Colonic mucosa (tissue), 4 donors: ENCODE measurements at regions not wholly inside any gene's neighbourhood (a gene's known extent, or its start where the extent isn't known, plus 50 kb on each side); places are given as distances from the start of the nearest gene placed in this dataset.

Source experiments
- DNase-seq: peaks from one replicate; pipeline ENCODE4 v3.0.0-alpha.2; 2020
- H3K27ac ChIP-seq: fragments of 200-600 bp; one replicate; pipeline ENCODE4 v1.8.0; 2021
- H3K27me3 ChIP-seq: fragments of 200-600 bp; one replicate; pipeline ENCODE4 v1.8.0; 2021
- H3K36me3 ChIP-seq: fragments of 200-600 bp; one replicate; pipeline ENCODE4 v1.8.0; 2021
- H3K4me1 ChIP-seq: fragments of 200-600 bp; one replicate; pipeline ENCODE4 v1.8.0; 2021; ENCODE audit warnings: mild to moderate bottlenecking
- H3K4me3 ChIP-seq: fragments of 200-600 bp; one replicate; pipeline ENCODE4 v1.8.0; 2021
- H3K9ac ChIP-seq, 2 donors: one replicate each; pipeline ENCODE4 v1.7.0; 2013; ENCODE audit warnings: control low read depth in 2 of 2, low read depth in 2 of 2, low read length in 2 of 2
- H3K9me3 ChIP-seq: fragments of 200-600 bp; one replicate; pipeline ENCODE4 v1.8.0; 2021
- CTCF ChIP-seq: fragments of 200-600 bp; IDR thresholded peaks from one replicate; pipeline ENCODE4 v1.8.0; 2022; ENCODE audit warnings: antibody characterized with exemption, mild to moderate bottlenecking
- intact Hi-C: fragments of 100-400 bp; cut with DNase I; formaldehyde crosslinking; loops from one replicate; pipeline ENCODE4 v1.14.1; 2022
- donor health status: healthy.
- donor health status: DM: no; HTN: no; CAD: no.
- donor health status: DM: no; HTN: no; CAD: no.

GRCh38 chr22:48425091-48425506 lies 1402.6 kb downstream of the BRD1 start:
- Histone ChIP-seq H3K4me1 (no peaks in the 10 kb centered on the region), H3K9me3 (no peaks in the 10 kb centered on the region), H3K27ac (no peak overlapping the region), H3K4me3 (no peak overlapping the region), H3K9ac (no peak overlapping the region), H3K27me3 (no peaks in the 10 kb centered on the region), H3K36me3 (no peaks in the 10 kb centered on the region)
- intact Hi-C loops: no loop called here
- TF ChIP-seq CTCF: no peak
- DNase-seq: no peak

GRCh38 chr22:48424661-48425060 lies 1403.0 kb downstream of the BRD1 start:
- no peaks in the 10 kb centered on the region for H3K9me3 ChIP-seq
- TF ChIP-seq CTCF: no peak

GRCh38 chr22:48424201-48424627 lies 1403.5 kb downstream of the BRD1 start:
- Histone ChIP-seq H3K4me3 (no peak overlapping the region), H3K4me1 (no peaks in the 10 kb centered on the region), H3K27me3 (no peaks in the 10 kb centered on the region), H3K9me3 (no peaks in the 10 kb centered on the region), H3K36me3 (no peaks in the 10 kb centered on the region), H3K27ac (no peak overlapping the region), H3K9ac (no peak overlapping the region)
- intact Hi-C loops: no loop called here
- no peak for DNase-seq
- TF ChIP-seq CTCF: no peak

More at GRCh38 chr22:48424661-48425060, 1403.0 kb downstream of the BRD1 start:
- H3K9ac ChIP-seq: no peak overlapping the region
- no peak overlapping the region for H3K4me3 ChIP-seq
- H3K4me1 ChIP-seq: no peaks in the 10 kb centered on the region
- intact Hi-C loops: no loop called here
- no peak overlapping the region for H3K27ac ChIP-seq
- no peak for DNase-seq
- no peaks in the 10 kb centered on the region for H3K27me3 ChIP-seq
- H3K36me3 ChIP-seq: no peaks in the 10 kb centered on the region

- Histone ChIP-seq H3K36me3 (no peaks in the 10 kb centered on the region), H3K4me3 (no peak overlapping the region), H3K9ac (no peak overlapping the region), H3K4me1 (no peaks in the 10 kb centered on the region), H3K27me3 (no peaks in the 10 kb centered on the region), H3K9me3 (no peaks in the 10 kb centered on the region), H3K27ac (no peak overlapping the region)
- no peak for TF ChIP-seq CTCF
- intact Hi-C loops: no loop called here
- no peak for DNase-seq
These were observed 1404.2 kb downstream of the BRD1 start for GRCh38 chr22:48423481-48423911.

- no peak overlapping the region for H3K9ac ChIP-seq
- no peak for DNase-seq
- no peaks in the 10 kb centered on the region for H3K9me3 ChIP-seq
- H3K36me3 ChIP-seq: no peaks in the 10 kb centered on the region
- H3K4me3 ChIP-seq: no peak overlapping the region
- no peak overlapping the region for H3K27ac ChIP-seq
- H3K4me1 ChIP-seq: no peaks in the 10 kb centered on the region
- H3K27me3 ChIP-seq: no peaks in the 10 kb centered on the region
- intact Hi-C loops: no loop called here
- TF ChIP-seq CTCF: no peak
These were observed 1404.7 kb downstream of the BRD1 start for GRCh38 chr22:48422900-48423480.
